Choroid plexus epithelial cell (primary cell): ENCODE measurements at regions not wholly inside any gene's neighbourhood (a gene's known extent, or its start where the extent isn't known, plus 50 kb on each side); places are given as distances from the start of the nearest gene placed in this dataset.

Experiments used
- DNase-seq: peaks from one replicate; pipeline ENCODE4 v3.0.0-alpha.2; 2010; ENCODE audit warnings: low read depth
- H3K4me3 ChIP-seq: 2 replicates; pipeline ENCODE4 v1.5.1; 2011; ENCODE audit warnings: low read depth, mild to moderate bottlenecking, control low read depth, low read length, moderate library complexity
- TF ChIP-seq, protein P1 (sequence below): conservative IDR thresholded peaks from 2 replicates; pipeline ENCODE4 v1.5.1; 2011; ENCODE audit warnings: low read depth, mild to moderate bottlenecking, control low read depth, inconsistent platforms, low read length, moderate library complexity

- DNase-seq = peak; percentile 39
- TF ChIP-seq, protein P1, sequence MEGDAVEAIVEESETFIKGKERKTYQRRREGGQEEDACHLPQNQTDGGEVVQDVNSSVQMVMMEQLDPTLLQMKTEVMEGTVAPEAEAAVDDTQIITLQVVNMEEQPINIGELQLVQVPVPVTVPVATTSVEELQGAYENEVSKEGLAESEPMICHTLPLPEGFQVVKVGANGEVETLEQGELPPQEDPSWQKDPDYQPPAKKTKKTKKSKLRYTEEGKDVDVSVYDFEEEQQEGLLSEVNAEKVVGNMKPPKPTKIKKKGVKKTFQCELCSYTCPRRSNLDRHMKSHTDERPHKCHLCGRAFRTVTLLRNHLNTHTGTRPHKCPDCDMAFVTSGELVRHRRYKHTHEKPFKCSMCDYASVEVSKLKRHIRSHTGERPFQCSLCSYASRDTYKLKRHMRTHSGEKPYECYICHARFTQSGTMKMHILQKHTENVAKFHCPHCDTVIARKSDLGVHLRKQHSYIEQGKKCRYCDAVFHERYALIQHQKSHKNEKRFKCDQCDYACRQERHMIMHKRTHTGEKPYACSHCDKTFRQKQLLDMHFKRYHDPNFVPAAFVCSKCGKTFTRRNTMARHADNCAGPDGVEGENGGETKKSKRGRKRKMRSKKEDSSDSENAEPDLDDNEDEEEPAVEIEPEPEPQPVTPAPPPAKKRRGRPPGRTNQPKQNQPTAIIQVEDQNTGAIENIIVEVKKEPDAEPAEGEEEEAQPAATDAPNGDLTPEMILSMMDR = no peak
- no peak overlapping the region for H3K4me3 ChIP-seq
Observed at GRCh38 chr4:125719987-125720386, 405.2 kb downstream of the FAT4 start.

DNA sequence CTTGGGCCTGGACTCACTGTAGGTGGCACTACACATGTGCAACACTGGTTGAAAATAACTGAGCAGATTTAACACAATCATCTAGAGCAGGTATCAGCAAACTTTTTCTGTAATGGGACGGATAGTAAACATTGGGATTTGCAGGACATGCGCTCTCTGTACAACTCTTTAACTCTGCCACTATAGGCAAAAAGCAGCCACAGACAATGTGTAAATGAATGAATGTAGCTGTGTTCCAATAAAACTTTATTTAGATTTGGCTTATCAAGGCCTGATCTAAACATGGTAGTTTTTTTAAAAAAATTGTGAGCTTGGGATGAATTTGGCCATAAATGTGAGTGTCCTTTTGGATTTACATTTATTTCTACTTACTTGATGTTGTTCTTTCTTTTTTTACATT lies 407.3 kb downstream of the FAT4 start:
- DNase-seq = no peak
- H3K4me3 ChIP-seq = no peak overlapping the region
- TF ChIP-seq, protein P1 = no peak

- TF ChIP-seq, protein P1 = no peak
- H3K4me3 ChIP-seq = no peak overlapping the region
- no peak for DNase-seq
Observed at GRCh38 chr4:125725957-125726525, 411.3 kb downstream of the FAT4 start.

GRCh38 chr4:125727931-125728330 lies 413.2 kb downstream of the FAT4 start:
- peak; percentile 61 for DNase-seq
- TF ChIP-seq, protein P1 = no peak
- H3K4me3 ChIP-seq = no peak overlapping the region

DNA sequence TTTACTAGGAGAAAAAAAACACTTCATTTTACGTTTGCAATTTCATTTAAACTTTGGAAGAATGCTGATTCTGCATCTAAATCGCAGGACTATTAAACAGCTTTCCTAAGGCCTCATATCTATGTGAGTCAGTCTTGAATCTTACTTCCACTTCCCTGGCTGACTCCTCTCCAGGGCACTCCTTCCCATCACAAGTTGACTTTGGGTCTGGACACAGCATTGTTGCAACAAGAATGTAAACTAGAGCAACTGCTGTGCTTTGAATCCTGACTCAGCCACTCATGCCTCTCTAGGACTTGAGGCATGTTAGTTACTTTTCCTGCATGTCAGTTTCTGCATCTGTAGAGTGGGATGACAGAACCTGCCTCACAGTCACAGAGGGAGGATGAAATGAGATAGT lies 413.8 kb downstream of the FAT4 start:
- TF ChIP-seq, protein P1 = no peak

DNA sequence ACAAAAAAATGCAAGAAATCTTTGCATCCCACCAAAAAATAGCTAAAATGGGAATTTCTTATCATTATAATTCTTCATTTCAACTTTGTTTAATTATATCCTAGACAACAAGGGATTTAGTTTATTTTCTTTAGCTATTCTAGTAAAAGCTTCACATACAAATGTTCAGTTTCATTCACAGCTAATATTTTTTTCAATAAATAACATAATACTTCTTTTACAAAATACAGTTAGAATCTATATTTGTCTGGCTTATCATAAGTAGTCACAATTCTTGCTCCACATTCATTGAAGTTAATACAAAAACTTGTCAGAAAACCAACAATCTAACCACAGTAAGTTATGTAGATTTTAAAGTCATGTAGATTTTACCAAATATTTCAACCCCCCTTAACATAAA lies 414.4 kb downstream of the FAT4 start:
- H3K4me3 ChIP-seq = no peak overlapping the region
- TF ChIP-seq, protein P1 = no peak
- no peak for DNase-seq

More for the DNA sequence above, 413.8 kb downstream of the FAT4 start:
- peak; percentile 98 for DNase-seq
- no peak overlapping the region for H3K4me3 ChIP-seq

- no peak overlapping the region for H3K4me3 ChIP-seq
- TF ChIP-seq, protein P1 = no peak
- DNase-seq = no peak
Observed at GRCh38 chr4:125732632-125733031, 417.9 kb downstream of the FAT4 start.
